GM12875 (cell line): ENCODE measurements at regions not wholly inside any gene's neighbourhood (a gene's known extent, or its start where the extent isn't known, plus 50 kb on each side); places are given as distances from the start of the nearest gene placed in this dataset.
A peak's percentile ranks its signal among the peaks of the same experiment; 100 is the strongest.
"Not testable (repeated sequence)": the region's sequence is repeated elsewhere in the genome, so short reads cannot be mapped to it uniquely, and the experiment has no call there.

ENCODE experiments used
- H3K4me3 ChIP-seq: one replicate; pipeline ENCODE4 v1.5.1; 2011; ENCODE audit warnings: low read depth, low read length, control low read depth
- TF ChIP-seq, protein P1 (sequence below): IDR thresholded peaks from 2 replicates; pipeline ENCODE4 v1.5.1; 2011; ENCODE audit warnings: low read depth, mild to moderate bottlenecking, control low read depth, inconsistent platforms, low read length, moderate library complexity, borderline replicate concordance; ENCODE audit not compliant: insufficient read depth

DNA sequence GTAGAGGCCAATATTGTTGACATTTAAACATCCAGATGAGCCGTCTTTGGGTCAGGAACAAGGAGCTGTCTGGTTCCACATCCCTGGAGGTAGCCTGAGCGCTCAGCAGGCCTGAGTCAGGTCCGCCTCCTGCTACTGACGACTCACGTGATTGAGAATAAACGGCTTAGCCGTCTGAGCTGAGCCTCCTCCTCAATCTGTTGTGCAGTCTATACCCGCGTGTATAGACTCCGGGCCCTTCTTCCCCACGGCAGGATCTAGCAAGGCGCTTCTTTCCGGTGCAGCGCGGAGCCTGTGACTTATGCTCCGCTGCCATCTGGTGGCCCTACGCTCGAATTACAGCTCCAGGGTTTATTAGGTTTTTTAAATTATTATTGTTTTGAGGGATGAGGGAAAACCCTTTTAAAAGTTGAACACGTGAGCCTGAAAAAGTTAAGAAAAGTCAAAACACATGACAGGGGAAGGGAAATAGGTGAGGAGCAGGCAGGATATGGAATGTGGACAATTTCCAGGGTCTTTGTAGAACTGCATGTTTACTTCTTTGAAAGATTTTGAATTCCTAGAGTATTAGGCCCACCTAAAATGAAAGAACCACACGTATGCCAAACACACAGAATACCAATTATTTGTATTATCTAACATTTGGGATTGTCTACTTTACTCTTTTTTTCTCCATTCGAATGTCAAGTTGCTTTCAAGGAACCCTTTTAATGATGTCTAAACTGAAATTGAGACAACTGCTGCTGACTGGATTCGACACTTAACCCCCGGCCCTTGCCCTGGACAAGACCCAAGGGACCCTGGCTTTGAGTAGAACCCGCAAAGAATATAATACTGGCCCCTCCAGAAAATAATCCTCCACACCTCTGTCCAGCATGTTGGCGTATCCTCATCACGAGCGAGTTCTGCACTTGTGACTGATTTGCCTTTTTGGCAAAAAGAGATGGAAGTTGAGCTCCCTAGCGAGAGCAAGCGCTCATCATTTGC lies 112.4 kb upstream of the ZNF236 start:
- no peak overlapping the region for H3K4me3 ChIP-seq
- TF ChIP-seq, protein P1, sequence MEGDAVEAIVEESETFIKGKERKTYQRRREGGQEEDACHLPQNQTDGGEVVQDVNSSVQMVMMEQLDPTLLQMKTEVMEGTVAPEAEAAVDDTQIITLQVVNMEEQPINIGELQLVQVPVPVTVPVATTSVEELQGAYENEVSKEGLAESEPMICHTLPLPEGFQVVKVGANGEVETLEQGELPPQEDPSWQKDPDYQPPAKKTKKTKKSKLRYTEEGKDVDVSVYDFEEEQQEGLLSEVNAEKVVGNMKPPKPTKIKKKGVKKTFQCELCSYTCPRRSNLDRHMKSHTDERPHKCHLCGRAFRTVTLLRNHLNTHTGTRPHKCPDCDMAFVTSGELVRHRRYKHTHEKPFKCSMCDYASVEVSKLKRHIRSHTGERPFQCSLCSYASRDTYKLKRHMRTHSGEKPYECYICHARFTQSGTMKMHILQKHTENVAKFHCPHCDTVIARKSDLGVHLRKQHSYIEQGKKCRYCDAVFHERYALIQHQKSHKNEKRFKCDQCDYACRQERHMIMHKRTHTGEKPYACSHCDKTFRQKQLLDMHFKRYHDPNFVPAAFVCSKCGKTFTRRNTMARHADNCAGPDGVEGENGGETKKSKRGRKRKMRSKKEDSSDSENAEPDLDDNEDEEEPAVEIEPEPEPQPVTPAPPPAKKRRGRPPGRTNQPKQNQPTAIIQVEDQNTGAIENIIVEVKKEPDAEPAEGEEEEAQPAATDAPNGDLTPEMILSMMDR, result peak; percentile 78

DNA sequence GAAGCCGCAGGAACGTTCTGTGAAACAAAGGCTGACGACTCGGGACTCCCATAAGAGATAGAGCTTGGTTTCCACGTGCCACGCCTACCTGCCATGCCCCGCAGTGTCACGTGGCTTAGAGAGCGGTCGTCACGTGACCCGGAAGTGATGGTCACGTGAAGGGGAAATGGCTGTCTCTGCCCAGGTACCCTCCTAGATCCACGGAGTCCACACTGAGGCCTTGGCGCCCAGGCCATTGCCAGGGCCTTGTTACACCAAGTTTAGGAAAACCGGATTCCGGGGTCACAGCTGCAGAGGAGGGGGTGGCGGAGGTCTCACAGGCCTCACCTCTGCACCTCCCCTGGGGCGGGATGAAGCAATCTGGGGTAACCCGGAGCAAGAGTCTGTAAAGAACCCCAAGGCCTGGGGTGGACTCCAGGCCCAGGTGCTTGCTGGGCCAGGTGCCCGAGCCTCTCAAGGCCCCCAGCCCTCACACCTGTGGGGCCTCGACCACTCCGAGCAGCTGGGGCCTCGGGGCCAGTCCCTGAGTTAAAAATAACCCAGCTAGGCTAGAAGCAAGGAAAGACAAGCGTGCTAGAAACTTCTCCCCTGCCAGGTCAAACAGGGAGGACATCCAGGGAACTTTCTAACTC lies 113.5 kb upstream of the ZNF236 start:
- H3K4me3 ChIP-seq, result no peak overlapping the region
- TF ChIP-seq, protein P1, result no peak

DNA sequence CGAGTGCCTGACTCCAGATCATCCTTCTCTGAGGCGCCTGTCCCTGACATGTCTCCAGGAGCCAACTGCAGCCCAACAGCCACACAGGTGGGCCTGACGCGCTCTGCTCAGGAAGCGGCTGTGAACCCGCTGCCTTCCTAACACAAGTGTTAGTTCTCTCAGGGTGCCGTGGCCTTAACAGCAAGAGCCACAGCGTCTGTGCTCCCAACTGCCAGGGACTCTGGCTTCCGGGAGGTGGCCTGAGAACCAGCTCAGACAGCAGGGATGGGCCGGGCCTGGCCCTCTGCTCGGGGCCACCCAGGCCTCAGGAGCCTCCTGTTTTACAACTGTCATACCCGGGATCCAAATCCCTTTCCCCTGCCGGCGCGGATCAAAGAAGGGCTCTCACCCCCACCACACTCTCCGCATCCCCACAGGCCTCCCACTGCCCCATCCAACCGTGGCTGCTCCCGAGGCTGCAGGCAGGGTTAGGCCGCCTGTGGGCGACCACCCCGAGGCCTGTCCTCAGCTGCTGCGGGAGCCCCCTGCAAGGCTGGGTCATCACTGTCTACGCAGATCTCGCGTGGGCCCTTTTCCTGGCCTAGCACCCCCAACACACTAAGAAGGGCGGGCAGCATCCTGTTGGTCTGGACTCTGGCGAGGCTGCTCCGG lies 114.2 kb upstream of the ZNF236 start:
- no peak overlapping the region for H3K4me3 ChIP-seq
- TF ChIP-seq, protein P1, result no peak

DNA sequence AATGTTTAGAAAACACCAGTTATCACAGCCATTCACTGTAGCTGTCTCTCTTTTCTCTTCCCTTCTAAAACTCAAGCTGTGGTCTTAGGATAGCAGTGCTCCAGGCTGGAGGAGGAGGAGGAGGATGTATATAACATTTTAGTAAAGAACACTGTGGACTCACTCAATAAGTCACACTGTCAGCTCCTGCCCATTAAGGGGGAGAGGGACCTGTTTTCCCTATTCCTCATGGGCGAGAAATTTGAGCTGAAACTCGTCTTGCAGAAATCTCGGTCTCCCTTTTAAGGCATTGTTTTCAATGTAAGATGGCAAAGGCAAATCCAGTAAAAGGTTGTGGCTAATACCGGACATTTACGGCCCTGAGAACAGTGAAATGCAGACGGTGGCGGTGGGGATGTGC lies 114.8 kb upstream of the ZNF236 start:
- H3K4me3 ChIP-seq, result no peak overlapping the region
- TF ChIP-seq, protein P1, result no peak

DNA sequence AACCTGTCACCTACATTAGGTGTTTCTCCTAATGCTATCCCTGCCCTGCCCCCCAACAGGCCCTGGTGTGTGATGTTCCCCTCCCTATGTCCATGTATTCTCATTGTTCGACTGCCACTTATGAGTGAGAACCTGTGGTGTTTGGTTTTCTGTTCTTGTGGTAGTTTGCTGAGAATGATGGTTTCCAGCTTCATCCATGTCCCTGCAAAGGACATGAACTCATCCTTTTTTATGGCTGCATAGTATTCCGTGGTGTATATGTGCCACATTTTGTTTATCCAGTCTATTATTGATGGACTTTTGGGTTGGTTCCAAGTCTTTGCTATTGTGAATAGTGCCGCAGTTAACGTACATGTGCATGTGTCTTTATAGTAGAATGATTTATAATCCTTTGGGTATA lies 117.8 kb upstream of the ZNF236 start:
- not testable (repeated sequence) for H3K4me3 ChIP-seq

DNA sequence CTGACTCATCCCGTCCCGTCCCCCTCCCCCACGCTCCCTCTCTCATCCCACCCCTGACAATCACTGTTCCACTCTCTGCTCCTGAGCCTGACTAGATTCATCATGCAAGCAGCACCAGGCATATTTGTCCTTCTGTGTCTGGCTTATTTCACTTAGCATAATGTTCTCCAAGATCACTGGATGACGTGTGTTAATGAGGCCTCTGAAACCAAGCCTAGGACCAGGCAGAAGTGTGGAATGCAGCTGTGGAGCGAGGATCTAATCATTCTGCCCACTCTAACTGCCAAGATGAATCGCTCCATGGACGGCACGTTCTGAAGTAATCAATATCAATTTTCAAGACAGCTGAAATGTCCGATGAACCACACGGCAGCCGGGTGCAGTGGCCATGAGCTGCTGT lies 122.4 kb upstream of the ZNF236 start:
- H3K4me3 ChIP-seq, result no peak overlapping the region
- TF ChIP-seq, protein P1, result no peak

DNA sequence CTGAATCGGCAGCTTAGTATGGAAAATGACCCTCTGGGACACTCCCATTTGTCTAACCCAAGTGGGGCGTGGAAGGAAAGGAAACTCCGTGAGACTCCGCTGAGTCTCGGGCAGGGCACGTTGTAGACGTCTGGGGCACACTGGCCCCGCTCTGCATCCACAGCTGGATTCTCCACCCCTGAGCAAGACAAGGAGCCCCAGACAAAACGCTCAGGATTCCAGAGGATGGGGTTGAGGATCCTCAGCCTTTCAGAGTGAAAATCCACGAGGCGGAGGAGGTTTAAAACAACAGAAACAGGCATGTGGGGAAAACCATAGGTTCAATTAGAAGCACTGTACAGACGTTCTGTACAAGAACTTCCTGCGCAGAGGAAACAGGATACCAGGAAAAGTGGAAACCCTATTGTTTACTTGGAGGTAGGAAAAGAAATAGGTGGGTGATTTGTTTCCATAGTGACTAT lies 124.9 kb upstream of the ZNF236 start:
- TF ChIP-seq, protein P1, result no peak
- H3K4me3 ChIP-seq, result no peak overlapping the region
